OCI-LY7 (cell line): ENCODE measurements at regions not wholly inside any gene's neighbourhood (a gene's known extent, or its start where the extent isn't known, plus 50 kb on each side); places are given as distances from the start of the nearest gene placed in this dataset.

Source experiments
- BruUV-seq: library from RNA; stranded (reverse); fragments of 400-500 nt; replicated peaks from 2 replicates; lab custom pipeline; 2021; lab: Mats Ljungman, UMichigan
- CTCF ChIA-PET: fragments of 300-600 bp; sonication (Branson Sonifier 250); formaldehyde crosslinking; loops from one replicate; lab custom pipeline; 2022; ENCODE audit warnings: antibody characterized with exemption; ENCODE audit not compliant: unreplicated experiment; lab: Charles Lee
- POLR2A ChIA-PET: fragments of 300-600 bp; sonication (Branson Sonifier 250); formaldehyde crosslinking; loops from one replicate; lab custom pipeline; 2022; ENCODE audit warnings: antibody characterized with exemption; lab: Charles Lee
- DNase-seq: peaks from one replicate; pipeline ENCODE4 v3.0.0-alpha.2; 2015; ENCODE audit warnings: low spot score
- H2AFZ ChIP-seq: fragments of 200-600 bp; sonication (generic), shearing (Covaris generic); 2 replicates; pipeline ENCODE4 v1.6.1; 2014; ENCODE audit warnings: mild to moderate bottlenecking, antibody characterized with exemption, low read length, moderate library complexity
- H3K27ac ChIP-seq: fragments of 200-600 bp; sonication (generic); 2 replicates; pipeline ENCODE4 v1.5.1; 2014; ENCODE audit warnings: mixed run types, low read depth, mild to moderate bottlenecking, moderate library complexity, low read length, inconsistent platforms; ENCODE audit not compliant: poor library complexity, severe bottlenecking
- H3K36me3 ChIP-seq: fragments of 200-600 bp; sonication (generic); 2 replicates; pipeline ENCODE4 v1.6.1; 2014; ENCODE audit warnings: mild to moderate bottlenecking, antibody characterized with exemption, low read length, moderate library complexity, mixed read lengths; ENCODE audit not compliant: insufficient read depth
- H3K4me1 ChIP-seq: fragments of 200-600 bp; sonication (generic); 2 replicates; pipeline ENCODE4 v1.5.1; 2014; ENCODE audit warnings: mild to moderate bottlenecking, low read length; ENCODE audit not compliant: insufficient read depth, poor library complexity, severe bottlenecking
- H3K4me2 ChIP-seq: fragments of 200-600 bp; sonication (generic); 2 replicates; pipeline ENCODE4 v1.6.1; 2014; ENCODE audit warnings: mild to moderate bottlenecking, low read length
- H3K4me3 ChIP-seq: fragments of 200-600 bp; sonication (generic); 2 replicates; pipeline ENCODE4 v1.5.1; 2014; ENCODE audit warnings: mild to moderate bottlenecking, low read depth, low read length; ENCODE audit not compliant: poor library complexity, severe bottlenecking
- H3K79me2 ChIP-seq: fragments of 200-600 bp; sonication (generic); 2 replicates; pipeline ENCODE4 v1.6.1; 2016; ENCODE audit warnings: low read depth, mild to moderate bottlenecking, low read length, moderate library complexity, mixed read lengths; ENCODE audit not compliant: insufficient read depth
- H3K9me2 ChIP-seq: fragments of 200-600 bp; sonication (generic); 2 replicates; pipeline ENCODE4 v1.6.1; 2016; ENCODE audit warnings: mild to moderate bottlenecking, low read length, mixed read lengths; ENCODE audit not compliant: insufficient read depth
- H3K9me3 ChIP-seq: fragments of 200-600 bp; sonication (generic); 2 replicates; pipeline ENCODE4 v1.6.1; 2014; ENCODE audit warnings: mild to moderate bottlenecking, mixed run types, low read length, mixed read lengths
- H4K20me1 ChIP-seq: fragments of 200-600 bp; sonication (generic); 2 replicates; pipeline ENCODE4 v1.6.1; 2014; ENCODE audit warnings: mild to moderate bottlenecking, antibody characterized with exemption, low read length, moderate library complexity, mixed read lengths; ENCODE audit not compliant: insufficient read depth
- EZH2phosphoT487 ChIP-seq: fragments of 200-600 bp; sonication (generic); IDR thresholded peaks from 2 replicates; pipeline ENCODE4 v1.6.1; 2018; ENCODE audit warnings: low read depth, borderline replicate concordance, mild to moderate bottlenecking, mixed run types, antibody characterized with exemption, low read length, moderate library complexity, mixed read lengths
- intact Hi-C: fragments of 100-400 bp; cut with micrococcal nuclease; formaldehyde crosslinking; loops from one replicate; pipeline ENCODE4 v1.10.0; 2022; ENCODE audit not compliant: unreplicated experiment
- TF ChIP-seq, protein P1 (sequence below): fragments of 200-600 bp; sonication (generic); conservative IDR thresholded peaks from 2 replicates; pipeline ENCODE4 v1.5.1; 2014; ENCODE audit warnings: mild to moderate bottlenecking, antibody characterized with exemption, low read length, moderate library complexity, mixed read lengths

DNA sequence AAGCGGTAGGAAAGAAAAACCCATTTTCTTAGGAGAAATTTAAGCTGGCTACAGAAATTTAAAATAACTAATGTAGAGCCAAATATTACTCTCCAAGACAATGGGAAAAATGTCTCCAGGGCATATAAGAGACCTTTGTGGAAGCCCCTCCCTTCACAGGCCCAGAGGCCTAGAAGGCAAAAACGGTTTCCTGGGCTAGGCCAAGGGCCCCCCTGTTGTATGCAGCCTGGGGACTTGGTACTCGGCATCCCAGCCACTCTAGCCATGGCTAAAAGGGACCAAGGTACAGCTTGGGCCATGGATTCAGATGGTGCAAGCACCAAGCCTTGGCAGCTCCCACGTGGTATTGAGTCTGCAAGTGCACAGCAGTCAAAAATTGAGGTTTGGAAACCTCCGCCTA, 90.1 kb downstream of the CGGBP1 start:
- Histone ChIP-seq H3K4me2 (no peak overlapping the region), H4K20me1 (no peaks in the 10 kb centered on the region), H3K9me3 (no peaks in the 10 kb centered on the region), H3K9me2 (no peaks in the 10 kb centered on the region), H3K36me3 (no peaks in the 10 kb centered on the region), H3K4me1 (no peaks in the 10 kb centered on the region), H2AFZ (no peak overlapping the region), H3K27ac (no peak overlapping the region), H3K4me3 (no peak overlapping the region), H3K79me2 (no peaks in the 10 kb centered on the region)
- TF ChIP-seq EZH2phosphoT487, result no peak
- TF ChIP-seq, protein P1, sequence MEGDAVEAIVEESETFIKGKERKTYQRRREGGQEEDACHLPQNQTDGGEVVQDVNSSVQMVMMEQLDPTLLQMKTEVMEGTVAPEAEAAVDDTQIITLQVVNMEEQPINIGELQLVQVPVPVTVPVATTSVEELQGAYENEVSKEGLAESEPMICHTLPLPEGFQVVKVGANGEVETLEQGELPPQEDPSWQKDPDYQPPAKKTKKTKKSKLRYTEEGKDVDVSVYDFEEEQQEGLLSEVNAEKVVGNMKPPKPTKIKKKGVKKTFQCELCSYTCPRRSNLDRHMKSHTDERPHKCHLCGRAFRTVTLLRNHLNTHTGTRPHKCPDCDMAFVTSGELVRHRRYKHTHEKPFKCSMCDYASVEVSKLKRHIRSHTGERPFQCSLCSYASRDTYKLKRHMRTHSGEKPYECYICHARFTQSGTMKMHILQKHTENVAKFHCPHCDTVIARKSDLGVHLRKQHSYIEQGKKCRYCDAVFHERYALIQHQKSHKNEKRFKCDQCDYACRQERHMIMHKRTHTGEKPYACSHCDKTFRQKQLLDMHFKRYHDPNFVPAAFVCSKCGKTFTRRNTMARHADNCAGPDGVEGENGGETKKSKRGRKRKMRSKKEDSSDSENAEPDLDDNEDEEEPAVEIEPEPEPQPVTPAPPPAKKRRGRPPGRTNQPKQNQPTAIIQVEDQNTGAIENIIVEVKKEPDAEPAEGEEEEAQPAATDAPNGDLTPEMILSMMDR, result no peak
- CTCF ChIA-PET, result no interaction called here
- DNase-seq, result no peak
- intact Hi-C loops, result no loop called here
- POLR2A ChIA-PET, result no interaction called here
- BruUV-seq, result no TSS peak

DNA sequence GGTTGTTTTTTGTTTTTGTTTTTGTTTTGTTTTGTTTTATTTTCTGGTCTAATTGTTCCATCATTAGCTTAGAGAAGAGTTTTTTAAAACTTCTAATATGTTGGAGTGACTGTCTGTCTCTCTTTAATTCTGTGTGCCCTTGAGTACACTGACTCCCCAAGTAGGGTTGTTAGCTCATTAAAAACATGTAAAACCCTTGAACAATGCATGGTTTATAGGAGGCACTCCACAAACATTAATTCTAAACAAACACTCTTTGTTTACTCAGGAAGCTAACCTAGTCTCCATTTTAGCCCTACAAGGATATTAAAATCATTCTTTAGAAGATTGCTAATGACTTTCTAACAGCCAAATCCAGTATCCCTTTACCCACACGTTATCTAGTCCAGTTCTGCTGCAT, 100.5 kb downstream of the CGGBP1 start:
- Histone ChIP-seq H3K4me1 (no peaks in the 10 kb centered on the region), H3K4me2 (no peak overlapping the region), H3K27ac (no peak overlapping the region), H3K79me2 (no peaks in the 10 kb centered on the region), H3K9me3 (no peaks in the 10 kb centered on the region), H2AFZ (no peak overlapping the region), H4K20me1 (no peaks in the 10 kb centered on the region), H3K9me2 (no peaks in the 10 kb centered on the region), H3K4me3 (no peak overlapping the region), H3K36me3 (no peaks in the 10 kb centered on the region)
- DNase-seq, result no peak
- intact Hi-C loops, result no loop called here
- ChIA-PET POLR2A (no interaction called here), CTCF (no interaction called here)
- TF ChIP-seq, protein P1, result no peak
- no peak for TF ChIP-seq EZH2phosphoT487
- no TSS peak for BruUV-seq

DNA sequence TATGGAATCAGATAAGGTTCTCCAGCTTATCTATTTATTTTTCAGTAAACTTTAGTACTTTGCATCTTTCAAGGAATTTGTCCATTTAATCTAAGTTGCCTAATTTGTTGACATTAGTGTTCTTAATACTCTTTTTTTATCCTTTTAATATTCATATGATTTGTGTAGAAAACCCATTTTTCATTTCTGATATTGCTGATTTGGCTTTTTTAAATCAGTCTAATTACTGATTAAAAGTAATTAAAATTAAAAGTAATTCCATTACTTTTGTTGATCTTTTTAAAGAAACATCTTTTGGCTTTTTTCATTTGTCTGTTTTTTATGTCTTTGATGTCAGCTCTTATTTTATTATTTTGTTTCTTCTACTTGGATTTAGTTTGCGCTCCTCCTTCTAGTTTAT, 101.2 kb downstream of the CGGBP1 start:
- intact Hi-C loops, result no loop called here
- H3K9me2 ChIP-seq, result no peaks in the 10 kb centered on the region
- no peak for TF ChIP-seq EZH2phosphoT487
- TF ChIP-seq, protein P1, result no peak

More for the DNA sequence above, 101.2 kb downstream of the CGGBP1 start:
- H3K79me2 ChIP-seq, result no peaks in the 10 kb centered on the region
- DNase-seq, result no peak
- H3K9me3 ChIP-seq, result no peaks in the 10 kb centered on the region
- H3K27ac ChIP-seq, result no peak overlapping the region
- no peak overlapping the region for H3K4me3 ChIP-seq
- BruUV-seq, result no TSS peak
- H2AFZ ChIP-seq, result no peak overlapping the region
- ChIA-PET POLR2A (interaction anchor here (0.6 kb wide), 1 partner anchor 29 kb away, joined by 3 read pairs; no protein-coding TSS in a partner anchor), CTCF (no interaction called here)
- no peaks in the 10 kb centered on the region for H4K20me1 ChIP-seq
- no peaks in the 10 kb centered on the region for H3K36me3 ChIP-seq
- H3K4me2 ChIP-seq, result no peak overlapping the region
- H3K4me1 ChIP-seq, result no peaks in the 10 kb centered on the region
